GM12878 (cell line): ENCODE measurements at regions not wholly inside any gene's neighbourhood (a gene's known extent, or its start where the extent isn't known, plus 50 kb on each side); places are given as distances from the start of the nearest gene placed in this dataset.

Experiments
- ATAC-seq: fragments of 200-7000 bp; cut with Tn5 transposase; 3 replicates; pipeline ENCODE4 v1.9.1; 2020; ENCODE audit warnings: mild to moderate bottlenecking, moderate library complexity
- BruUV-seq: library from RNA; stranded (reverse); fragments of 400-500 nt; replicated peaks from 2 replicates; lab custom pipeline; 2021; lab: Mats Ljungman, UMichigan
- CTCF ChIA-PET: fragments of 300-600 bp; sonication (Branson Sonifier 250); formaldehyde crosslinking; extraction: SDS; loops from one replicate; lab custom pipeline; 2021; ENCODE audit warnings: inconsistent platforms; lab: Yijun Ruan, JAX
- POLR2A ChIA-PET: fragments of 350-600 bp; formaldehyde crosslinking; extraction: SDS; loops from one replicate; lab custom pipeline; 2021; ENCODE audit warnings: inconsistent platforms; lab: Charles Lee
- RAD21 ChIA-PET: fragments of 300-600 bp; sonication (Branson Sonifier 250); formaldehyde crosslinking; loops from one replicate; lab custom pipeline; 2023; ENCODE audit warnings: antibody characterized with exemption; ENCODE audit not compliant: unreplicated experiment; lab: Charles Lee
- SMC1A ChIA-PET: fragments of 300-600 bp; sonication (Branson Sonifier 250); formaldehyde crosslinking; loops from one replicate; lab custom pipeline; 2023; ENCODE audit not compliant: unreplicated experiment, uncharacterized antibody; lab: Charles Lee
- DNase-seq: peaks from one replicate; pipeline ENCODE4 v3.0.0-alpha.2; 2011; ENCODE audit warnings: low read depth, low spot score
- FAIRE-seq: peaks from 3 replicates; lab custom pipeline; 2011; peaks lifted over from hg19 to GRCh38; lab: Jason Lieb, UNC
- H2AFZ ChIP-seq: 2 replicates; pipeline ENCODE4 v1.6.0; 2011; ENCODE audit warnings: low read depth, low read length, control low read depth; ENCODE audit not compliant: control insufficient read depth
- H3K27ac ChIP-seq: 2 replicates; pipeline ENCODE4 v1.5.1; 2011; ENCODE audit warnings: control low read depth; ENCODE audit not compliant: control insufficient read depth, insufficient read depth
- H3K27me3 ChIP-seq, 2 experiments: replicated peaks in 1 of 2; 2 replicates each; pipeline versions ENCODE4 v1.6.0 to v1.6.1; 2011; ENCODE audit warnings: low read length in 1 of 2; ENCODE audit not compliant: control insufficient read depth in 2 of 2, insufficient read depth in 2 of 2
- H3K36me3 ChIP-seq, 2 experiments: 2 replicates each; pipeline ENCODE4 v1.5.1; 2011; ENCODE audit warnings: low read length in 1 of 2; ENCODE audit not compliant: control insufficient read depth in 2 of 2, insufficient read depth in 2 of 2
- H3K4me1 ChIP-seq: 2 replicates; pipeline ENCODE4 v1.6.1; 2011; ENCODE audit warnings: mild to moderate bottlenecking, low read length, moderate library complexity, mixed read lengths; ENCODE audit not compliant: control insufficient read depth, insufficient read depth
- H3K4me2 ChIP-seq: 2 replicates; pipeline ENCODE4 v1.6.0; 2011; ENCODE audit warnings: control low read depth; ENCODE audit not compliant: control insufficient read depth, insufficient read depth
- H3K4me3 ChIP-seq: fragments of 200-600 bp; sonication (generic); 2 replicates; pipeline ENCODE4 v1.5.1; 2016
- H3K79me2 ChIP-seq: 2 replicates; pipeline ENCODE4 v1.6.0; 2011; ENCODE audit warnings: low read length; ENCODE audit not compliant: control insufficient read depth, insufficient read depth
- H3K9ac ChIP-seq: 2 replicates; pipeline ENCODE4 v1.8.0; 2011; ENCODE audit warnings: low read length, control low read depth, mixed read lengths; ENCODE audit not compliant: control insufficient read depth, insufficient read depth
- H3K9me3 ChIP-seq: replicated peaks from 3 replicates; pipeline ENCODE4 v1.5.1; 2011; ENCODE audit warnings: mild to moderate bottlenecking, low read length; ENCODE audit not compliant: control insufficient read depth, insufficient read depth
- H4K20me1 ChIP-seq: 2 replicates; pipeline ENCODE4 v1.6.0; 2011; ENCODE audit not compliant: control insufficient read depth, insufficient read depth
- BACH1 ChIP-seq: fragments of 450-650 bp; IDR thresholded peaks from 2 replicates; pipeline ENCODE4 v1.6.1; 2017; ENCODE audit warnings: mild to moderate bottlenecking, borderline replicate concordance
- BHLHE40 ChIP-seq, 2 experiments: fragments of 450-650 bp in 1 of 2; IDR thresholded peaks; 2 replicates each; pipeline ENCODE4 v1.6.1; 2011 to 2017; ENCODE audit warnings: low read depth in 2 of 2, borderline replicate concordance in 1 of 2, improper control_type of control experiment in 1 of 2, low read length in 1 of 2, mild to moderate bottlenecking in 1 of 2
- CBX3 ChIP-seq: fragments of 200-600 bp; sonication (generic); IDR thresholded peaks from 2 replicates; pipeline ENCODE4 v1.6.1; 2016; ENCODE audit warnings: low read depth, borderline replicate concordance
- CUX1 ChIP-seq: IDR thresholded peaks from 2 replicates; pipeline ENCODE4 v1.6.1; 2012; ENCODE audit warnings: improper control_type of control experiment, low read depth, low read length; ENCODE audit not compliant: insufficient replicate concordance
- EGR1 ChIP-seq, 2 experiments: IDR thresholded peaks; 1 replicate in 1 of 2; 2 replicates in 1 of 2; pipeline ENCODE4 v1.6.1; 2011 to 2012; ENCODE audit warnings: low read depth in 2 of 2, low read length in 2 of 2, borderline replicate concordance in 1 of 2, mild to moderate bottlenecking in 1 of 2, moderate library complexity in 1 of 2
- ESRRA ChIP-seq: IDR thresholded peaks from 2 replicates; pipeline ENCODE4 v1.6.1; 2012; ENCODE audit warnings: mild to moderate bottlenecking, low read length, improper control_type of control experiment
- EZH2 ChIP-seq: IDR thresholded peaks from 2 replicates; pipeline ENCODE4 v1.6.1; 2012; ENCODE audit warnings: low read depth, mild to moderate bottlenecking, control low read depth, inconsistent platforms, low read length, borderline replicate concordance; ENCODE audit not compliant: control insufficient read depth
- HDAC6 ChIP-seq: fragments of 200-600 bp; sonication (generic); IDR thresholded peaks from one replicate; pipeline ENCODE4 v1.8.0; 2017; ENCODE audit warnings: antibody characterized with exemption; ENCODE audit not compliant: unreplicated experiment
- MTA2 ChIP-seq: fragments of 450-650 bp; IDR thresholded peaks from 2 replicates; pipeline ENCODE4 v1.6.1; 2016; ENCODE audit warnings: low read depth, mild to moderate bottlenecking, moderate library complexity
- NR2C1 ChIP-seq: fragments of 450-650 bp; IDR thresholded peaks from 2 replicates; pipeline ENCODE4 v1.6.1; 2017; ENCODE audit warnings: antibody characterized with exemption, mild to moderate bottlenecking, moderate library complexity
- NRF1 ChIP-seq: conservative IDR thresholded peaks from 2 replicates; pipeline ENCODE4 v1.6.1; 2011; ENCODE audit warnings: mild to moderate bottlenecking, low read depth, low read length, improper control_type of control experiment
- PAX8 ChIP-seq: fragments of 450-650 bp; IDR thresholded peaks from 2 replicates; pipeline ENCODE4 v1.6.1; 2017; ENCODE audit warnings: mild to moderate bottlenecking, moderate library complexity
- POLR2AphosphoS5 ChIP-seq: IDR thresholded peaks from 2 replicates; pipeline ENCODE4 v1.6.1; 2011; ENCODE audit warnings: mild to moderate bottlenecking, low read length, inconsistent platforms
- TCF12 ChIP-seq: IDR thresholded peaks from 2 replicates; pipeline ENCODE4 v1.6.1; 2011; ENCODE audit warnings: low read depth, mild to moderate bottlenecking, low read length
- ZNF24 ChIP-seq: fragments of 450-650 bp; IDR thresholded peaks from 2 replicates; pipeline ENCODE4 v1.6.1; 2017; ENCODE audit warnings: antibody characterized with exemption, mild to moderate bottlenecking
- ZNF687 ChIP-seq: fragments of 450-650 bp; IDR thresholded peaks from 2 replicates; pipeline ENCODE4 v1.6.1; 2017; ENCODE audit warnings: mild to moderate bottlenecking, moderate library complexity
- ZSCAN29 ChIP-seq: fragments of 450-650 bp; IDR thresholded peaks from 2 replicates; pipeline ENCODE4 v1.6.1; 2017; ENCODE audit warnings: mild to moderate bottlenecking, moderate library complexity
- WGBS: methylation state at CpG from one replicate; pipeline ENCODE4 v1.1.6; 2016; ENCODE audit warnings: low lambda C conversion rate; ENCODE audit not compliant: insufficient replicate concordance, insufficient coverage; ENCODE audit errors: missing lambda C conversion rate; 5-methylcytosine and 5-hydroxymethylcytosine counted together
- in situ Hi-C: fragments of 300-500 bp; cut with MboI; formaldehyde crosslinking; loops from 9 replicates; pipeline ENCODE4 v1.14.3; 2018; ENCODE audit warnings: mixed read lengths
- intact Hi-C: fragments of 100-400 bp; cut with micrococcal nuclease; formaldehyde crosslinking; loops from one replicate; pipeline ENCODE4 v1.14.2; 2022; ENCODE audit not compliant: unreplicated experiment

GRCh38 chr3:181189556-181189955 is 200.0 kb upstream of the DNAJC19 start:
- in situ Hi-C loops: no loop called here
- ATAC-seq: no peak

More at GRCh38 chr3:181189556-181189955, 200.0 kb upstream of the DNAJC19 start:
- Histone ChIP-seq H3K79me2 (no peaks in the 10 kb centered on the region), H2AFZ (no peak overlapping the region), H3K9ac (no peak overlapping the region), H3K4me1 (no peaks in the 10 kb centered on the region), H3K4me2 (no peak overlapping the region), H3K4me3 (no peak overlapping the region), H3K27ac (no peak overlapping the region)
- RAD21 ChIA-PET: no interaction called here
- WGBS: 2% methylated on average over 2 of the region's 2 CpGs
- FAIRE-seq: peak; percentile 7
- BruUV-seq: no TSS peak
- TF ChIP-seq POLR2AphosphoS5 (no peak), ZNF687 (no peak), TCF12 (no peak), HDAC6 (no peak), EZH2 (no peak), BACH1 (no peak), ZSCAN29 (no peak), EGR1 (IDR thresholded peaks at IDR 0.05; ENCODE audit: borderline replicate concordance in 1 of 2, low read depth in 2 of 2, low read length in 2 of 2) (no peak), ESRRA (no peak), NR2C1 (no peak), NRF1 (no peak), PAX8 (no peak), CUX1 (no peak), ZNF24 (no peak), MTA2 (no peak), CBX3 (no peak), BHLHE40 (IDR thresholded peaks at IDR 0.05; ENCODE audit: borderline replicate concordance in 1 of 2, low read depth in 2 of 2, low read length in 1 of 2) (no peak)
- TF ChIP-seq, all 136 proteins: peak for 0
- Histone ChIP-seq H3K36me3 (no peaks in the 10 kb centered on the region), H3K9me3 (no peaks in the 10 kb centered on the region), H3K27me3 (no peaks in the 10 kb centered on the region), H4K20me1 (no peaks in the 10 kb centered on the region)
- ChIA-PET CTCF (interaction anchor here (0.9 kb wide), 1 partner anchor 66 kb away, joined by 3 read pairs; no protein-coding TSS in a partner anchor), POLR2A (no interaction called here), SMC1A (no interaction called here)
- intact Hi-C loops: no loop called here
- DNase-seq: no peak
